ENCODE measurements at regions not wholly inside any gene's neighbourhood (a gene's known extent, or its start where the extent isn't known, plus 50 kb on each side); places are given as distances from the start of the nearest gene placed in this dataset.
"Not testable (repeated sequence)": the region's sequence is repeated elsewhere in the genome, so short reads cannot be mapped to it uniquely, and the experiment has no call there.

- DNase-seq: no peak
These were observed 149.7 kb upstream of the TNFAIP3 start for GRCh38 chr6:137717074-137718073.

GRCh38 chr6:137718903-137719302 lies 148.2 kb upstream of the TNFAIP3 start:
- not testable (repeated sequence) for DNase-seq

DNA sequence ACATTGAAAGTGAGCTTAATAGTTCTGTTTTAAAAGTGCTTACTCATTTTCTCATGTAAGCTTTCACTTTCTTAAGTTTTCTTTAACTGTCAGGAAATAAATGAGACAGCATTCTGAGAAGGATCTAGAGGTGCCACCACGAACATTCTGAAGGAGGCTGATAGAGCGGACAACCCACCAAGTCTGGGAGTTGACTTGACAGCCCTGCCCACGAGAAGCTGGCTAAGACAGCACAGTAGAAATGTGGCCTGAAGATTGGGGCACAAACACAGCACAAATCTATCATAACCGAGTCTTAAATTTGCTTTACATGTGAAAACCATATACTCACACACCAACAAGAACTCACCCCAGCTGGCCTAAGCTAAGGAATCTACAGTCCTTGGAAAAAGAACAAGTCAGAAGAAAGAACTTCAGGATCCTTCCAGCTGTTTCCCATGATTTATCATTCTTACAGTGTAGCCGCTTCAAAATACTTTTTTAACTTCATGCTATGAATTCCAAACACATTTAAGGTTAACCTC lies 144.2 kb upstream of the TNFAIP3 start:
- no peak for DNase-seq

DNA sequence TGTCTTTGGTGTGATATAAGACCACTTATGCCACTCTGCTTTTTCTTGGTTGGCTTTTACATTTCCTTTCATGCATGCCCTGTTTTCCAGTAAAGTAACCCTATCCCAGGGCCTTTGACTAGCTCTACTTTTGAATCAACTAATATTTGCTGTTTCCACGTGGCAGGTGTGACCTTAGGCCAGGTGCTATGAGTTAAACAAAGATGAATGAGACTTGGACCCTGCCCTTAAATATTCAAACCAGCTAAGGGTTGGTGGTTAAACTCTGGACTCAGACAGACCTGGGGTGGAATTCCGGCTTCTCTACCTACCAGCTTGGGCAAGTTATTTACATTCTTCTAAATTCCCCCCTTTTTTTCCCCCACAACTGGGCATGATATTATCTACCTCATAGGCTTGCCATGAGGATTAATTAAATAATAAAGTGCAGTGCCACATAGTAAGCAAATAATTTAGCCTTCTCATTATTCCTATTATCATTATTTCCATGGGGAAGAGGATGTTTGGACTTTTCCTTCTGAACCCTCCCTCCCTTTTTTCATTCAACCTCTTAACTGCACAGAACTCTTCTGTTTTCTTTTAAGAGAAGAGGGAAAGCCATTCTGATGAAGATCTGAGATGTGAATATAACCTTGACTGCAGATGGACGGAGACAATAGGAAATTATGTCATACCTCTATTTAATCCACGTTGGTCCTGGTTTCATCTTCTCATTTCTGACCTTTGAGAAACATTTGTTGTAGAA lies 143.6 kb upstream of the TNFAIP3 start:
- no peak for DNase-seq

DNA sequence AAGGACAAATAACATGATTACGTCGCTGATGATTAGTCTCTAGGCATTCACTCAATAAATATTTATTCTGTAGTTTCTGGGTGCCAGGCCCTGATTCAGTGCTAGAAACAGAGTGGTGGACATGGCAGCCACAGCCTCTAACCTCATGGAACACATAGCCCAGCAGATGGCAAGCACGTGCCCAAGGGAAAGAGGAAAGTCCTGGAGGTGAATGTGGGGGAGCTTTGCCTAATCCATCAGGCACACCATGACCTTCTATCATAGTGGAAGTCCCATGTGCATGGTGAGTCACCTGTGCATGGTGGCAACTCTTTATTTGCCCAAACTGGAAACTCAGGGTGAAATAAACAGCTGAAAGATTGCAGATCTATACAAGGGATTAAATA lies 143.0 kb upstream of the TNFAIP3 start:
- DNase-seq: no peak

DNA sequence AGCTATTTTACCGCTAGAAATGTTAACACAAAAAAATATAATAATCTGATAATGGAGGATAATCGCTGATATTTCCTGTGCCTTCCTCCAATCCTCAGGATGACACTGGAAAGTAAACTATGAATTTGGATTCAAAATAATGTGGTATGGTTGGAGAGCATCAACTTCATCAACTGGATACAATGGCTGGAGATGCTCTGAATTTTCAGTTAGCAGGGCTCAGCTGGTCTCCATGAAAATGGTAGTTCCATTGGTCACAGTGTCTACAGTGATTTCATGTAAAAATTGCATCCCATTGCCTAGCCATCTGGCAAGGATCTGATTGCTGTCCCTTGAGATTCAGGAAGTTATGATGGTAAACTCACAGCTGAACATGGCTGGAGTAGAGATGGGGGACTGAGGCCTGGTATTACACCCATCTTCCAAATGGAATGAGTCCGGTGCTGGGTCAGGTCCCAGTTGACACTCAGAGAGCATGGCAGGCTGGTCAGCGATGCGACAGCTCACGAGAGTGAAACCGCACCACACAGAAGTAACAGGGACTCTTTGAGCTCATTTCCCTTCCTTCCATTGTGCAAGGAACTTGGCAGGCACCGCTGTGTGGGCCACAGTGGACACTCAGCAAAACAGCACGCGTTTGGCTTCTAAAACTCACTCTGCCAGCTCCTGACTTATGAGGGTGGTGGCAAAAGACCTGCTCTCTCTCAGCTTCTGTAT lies 142.4 kb upstream of the TNFAIP3 start:
- DNase-seq: no peak

DNA sequence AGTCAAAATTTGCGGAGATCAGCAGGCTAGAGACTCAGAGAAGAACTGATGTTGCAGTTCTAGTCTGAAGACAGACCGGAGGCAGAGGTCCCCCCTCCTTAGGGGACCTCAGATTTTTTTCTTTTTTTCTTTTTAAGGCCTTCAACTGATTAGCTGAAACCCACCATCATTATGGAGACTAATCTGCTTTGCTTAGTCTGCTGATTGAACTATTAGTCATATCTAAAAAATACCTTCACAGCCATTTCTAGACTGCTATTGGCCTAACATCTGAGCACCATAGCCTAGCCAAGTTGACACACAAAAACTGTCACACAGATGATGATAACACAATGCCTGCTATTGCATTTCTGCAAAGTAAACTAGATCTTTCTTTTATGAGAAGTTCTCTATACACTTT lies 141.1 kb upstream of the TNFAIP3 start:
- no peak for DNase-seq

DNA sequence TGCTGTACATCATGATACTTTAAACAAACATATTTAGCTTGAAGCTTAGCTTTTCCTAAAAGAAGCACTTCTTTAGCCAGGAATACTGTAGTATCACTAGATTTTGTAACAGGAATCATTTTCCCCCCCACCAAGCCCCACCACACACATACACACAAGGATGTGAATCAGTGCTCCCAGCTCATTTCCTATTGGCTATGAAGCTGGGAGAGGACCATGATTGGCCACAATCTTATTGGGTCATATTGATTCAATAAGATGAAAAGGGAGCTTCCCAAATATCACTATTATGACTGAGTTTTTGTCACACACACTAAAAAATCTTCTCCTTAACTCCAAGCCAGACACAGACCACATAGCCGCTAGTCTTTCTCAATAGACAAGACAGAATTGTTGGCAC lies 140.5 kb upstream of the TNFAIP3 start:
- DNase-seq: no peak

DNA sequence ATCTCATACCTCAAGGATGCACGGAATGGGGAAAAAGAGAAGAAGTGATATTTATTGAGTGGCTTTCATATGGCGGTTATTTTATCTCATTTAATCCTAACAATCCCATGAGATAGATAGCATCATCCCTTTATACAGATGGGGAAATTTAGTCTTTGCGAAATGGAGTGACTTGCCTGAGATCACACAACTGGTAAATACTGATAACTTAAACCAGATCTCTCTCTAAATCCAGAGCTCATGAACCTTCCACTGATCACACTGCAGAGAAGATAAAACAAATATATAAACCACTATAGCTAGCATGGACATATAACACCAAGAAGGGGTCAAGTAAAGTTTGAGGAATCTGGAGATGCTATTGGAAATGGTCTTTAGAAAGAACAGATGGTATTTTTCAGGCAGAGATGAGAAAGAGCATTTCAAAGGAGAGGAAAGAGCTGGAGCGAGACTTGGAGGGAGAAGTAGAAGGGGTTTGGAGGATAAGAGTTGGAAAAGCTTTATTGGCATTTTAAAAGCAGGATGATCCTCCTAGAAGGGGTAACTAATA lies 139.8 kb upstream of the TNFAIP3 start:
- DNase-seq: no peak

- no peak for DNase-seq
These were observed 138.4 kb upstream of the TNFAIP3 start for GRCh38 chr6:137728386-137729349.

DNA sequence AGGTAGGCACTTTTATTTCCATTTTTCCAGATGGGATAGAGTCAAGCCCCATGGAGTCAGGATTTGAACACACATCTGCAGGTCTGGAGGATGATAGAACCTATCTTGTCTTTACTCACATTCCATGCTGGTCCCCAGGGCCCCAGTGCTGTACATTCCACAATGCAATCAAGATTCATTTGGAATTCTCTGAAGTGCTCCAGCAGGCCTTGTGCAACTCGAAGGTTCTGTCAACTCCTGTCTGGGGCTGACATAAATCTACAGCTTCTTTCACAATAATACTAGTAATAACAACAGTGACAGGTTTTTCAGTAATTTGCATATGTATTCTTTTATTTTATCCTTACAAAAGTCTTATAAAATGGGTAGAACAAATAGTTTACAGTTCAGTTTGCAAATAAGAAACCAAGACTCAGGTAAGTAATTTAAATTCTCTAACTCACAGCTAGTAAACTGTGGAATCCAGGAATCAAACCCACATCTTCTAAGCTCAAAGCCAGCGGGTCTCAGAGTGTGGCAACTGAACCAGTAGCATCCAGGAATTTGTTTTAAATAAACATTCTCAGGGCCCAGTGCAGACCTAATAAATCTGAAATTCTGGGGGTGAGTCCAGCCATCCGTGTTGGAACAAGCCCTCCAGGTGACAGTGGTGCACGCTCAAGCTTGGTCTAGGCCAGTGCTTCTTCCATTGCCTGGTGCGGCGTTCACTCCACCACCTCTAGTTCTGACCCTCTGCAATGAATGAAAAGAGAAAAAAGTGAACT lies 137.0 kb upstream of the TNFAIP3 start:
- no peak for DNase-seq

- DNase-seq: no peak
These were observed 135.5 kb upstream of the TNFAIP3 start for GRCh38 chr6:137731600-137731959.

- DNase-seq: peak; percentile 49 to 54
These were observed 135.0 kb upstream of the TNFAIP3 start for GRCh38 chr6:137731960-137732616.

DNA sequence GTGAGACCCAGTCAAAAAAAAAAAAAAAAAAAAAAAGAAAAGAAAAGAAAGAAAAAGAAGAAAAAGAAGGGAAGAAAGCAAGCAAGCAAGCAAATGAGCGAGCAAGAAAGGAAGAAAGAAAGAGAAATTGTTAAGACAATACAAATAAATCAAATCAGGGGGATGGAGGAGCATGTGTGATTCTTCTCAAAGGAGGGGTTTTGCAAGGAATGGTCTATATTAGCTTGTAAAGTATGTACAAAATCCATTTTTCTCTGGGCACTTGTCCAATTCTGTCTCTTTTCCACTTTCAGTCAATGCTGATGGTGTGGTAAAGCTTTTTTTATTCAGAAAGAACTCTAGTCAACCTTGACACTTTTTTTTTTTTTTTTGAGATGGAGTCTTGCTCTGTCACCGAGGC lies 133.7 kb upstream of the TNFAIP3 start:
- DNase-seq: no peak

DNA sequence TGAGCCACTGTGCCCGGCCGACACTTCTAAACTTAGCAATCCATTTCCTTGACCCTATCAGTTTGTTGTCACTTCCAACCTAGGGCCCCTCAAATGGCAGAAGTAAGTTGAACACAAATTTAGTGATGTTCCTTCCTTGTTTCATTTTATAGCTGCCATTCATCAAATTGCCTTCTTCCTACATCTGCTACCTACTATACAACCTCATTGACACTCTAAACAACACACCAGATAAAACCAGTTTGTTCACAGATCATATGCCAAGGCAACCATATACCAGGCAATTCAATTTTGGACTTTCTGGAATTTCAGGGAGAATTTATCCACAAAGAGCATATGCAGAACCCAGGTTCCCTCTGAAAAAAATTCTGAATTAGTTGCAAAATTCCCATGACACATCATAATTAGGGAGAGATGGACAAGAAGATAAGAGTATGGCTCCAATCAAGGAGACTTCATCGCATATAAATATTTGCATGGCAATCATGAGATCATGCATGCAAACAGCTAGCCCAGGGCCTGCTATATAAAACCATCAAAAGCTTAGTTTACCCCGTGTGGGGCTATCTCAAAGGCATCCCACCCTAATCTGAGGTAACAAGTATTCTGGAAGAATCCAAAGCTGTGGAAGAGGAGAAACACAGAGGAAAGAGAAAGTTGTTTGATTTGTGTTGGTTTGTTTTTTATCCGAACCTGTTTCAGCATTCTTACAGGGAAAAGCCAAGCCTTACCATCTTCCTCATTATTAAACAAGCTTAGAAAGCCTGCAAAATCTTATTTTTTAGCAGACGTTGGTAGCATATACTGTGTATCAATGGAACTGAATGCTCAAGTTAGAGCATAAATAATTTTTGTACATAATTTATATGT lies 132.8 kb upstream of the TNFAIP3 start:
- no peak for DNase-seq

GRCh38 chr6:137734875-137735182 lies 132.2 kb upstream of the TNFAIP3 start:
- peak; percentile 13 to 15 for DNase-seq

GRCh38 chr6:137736048-137736818 lies 130.8 kb upstream of the TNFAIP3 start:
- DNase-seq: no peak

DNA sequence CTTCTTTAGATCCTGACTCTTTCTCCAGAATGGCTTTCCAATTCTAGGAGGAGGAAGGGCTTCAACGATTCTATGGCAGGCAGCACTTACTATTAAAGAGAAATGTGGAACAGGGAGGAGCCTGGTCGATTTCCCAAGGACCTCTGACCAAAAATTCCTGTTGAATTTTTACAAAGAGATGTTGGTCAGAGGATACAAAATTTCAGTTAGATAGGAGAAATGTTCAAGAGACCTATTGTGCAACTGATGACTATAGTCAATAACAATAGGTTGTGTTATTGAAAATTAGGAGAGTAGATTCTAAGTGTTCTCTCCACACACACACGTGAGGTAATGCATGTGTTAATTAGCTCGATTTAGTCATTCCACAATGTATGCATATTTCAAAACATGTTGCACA lies 130.1 kb upstream of the TNFAIP3 start:
- no peak for DNase-seq
